GM19395 (cell line): ENCODE measurements at regions not wholly inside any gene's neighbourhood (a gene's known extent, or its start where the extent isn't known, plus 50 kb on each side); places are given as distances from the start of the nearest gene placed in this dataset.

Source experiments
- ATAC-seq: cut with Tn5 transposase; IDR thresholded peaks from one replicate; pipeline ENCODE4 v1.9.1; 2021; ENCODE audit warnings: mild to moderate bottlenecking, moderate library complexity; ENCODE audit not compliant: unreplicated experiment

- ATAC-seq = no peak
Observed at GRCh38 chr7:8932751-8933150, 499.3 kb downstream of the NXPH1 start.

GRCh38 chr7:8937204-8937603 lies 503.8 kb downstream of the NXPH1 start:
- no peak for ATAC-seq

DNA sequence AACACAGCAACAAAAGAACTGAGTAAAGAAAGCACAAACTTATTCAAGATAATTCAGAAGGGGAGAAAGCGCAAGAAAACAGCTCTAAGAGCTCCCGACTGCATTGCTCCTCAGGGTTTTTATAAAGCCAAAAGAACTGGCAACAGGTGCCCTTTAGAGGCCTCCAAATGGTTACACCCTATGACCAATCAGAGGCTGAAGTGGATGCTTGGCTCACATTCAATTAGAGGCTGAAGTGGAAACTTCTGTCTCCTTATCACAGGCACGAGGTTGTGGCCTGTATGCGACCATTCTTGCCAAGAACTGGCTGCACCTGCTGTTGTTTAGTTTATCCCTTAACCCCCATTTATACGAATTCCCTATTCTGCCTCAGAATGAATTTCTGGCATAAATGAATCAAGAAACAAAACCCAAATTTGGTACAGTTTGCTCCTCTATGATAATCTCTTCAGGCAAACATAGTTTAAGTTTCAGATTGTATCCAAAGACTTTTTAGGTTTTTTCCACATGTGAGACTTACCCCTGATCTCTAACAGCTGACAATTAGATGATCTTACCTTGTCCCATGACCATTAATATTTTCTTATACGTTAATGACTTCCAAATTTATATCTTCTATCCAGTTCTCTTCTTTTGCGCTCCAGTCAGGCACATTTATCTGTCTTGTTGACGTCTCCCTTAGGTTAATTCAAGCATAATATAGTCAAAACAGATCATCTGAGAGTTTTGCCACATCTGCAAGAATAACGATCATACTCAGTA lies 504.8 kb downstream of the NXPH1 start:
- ATAC-seq = no peak

GRCh38 chr7:8939446-8939845 lies 506.0 kb downstream of the NXPH1 start:
- ATAC-seq = no peak

DNA sequence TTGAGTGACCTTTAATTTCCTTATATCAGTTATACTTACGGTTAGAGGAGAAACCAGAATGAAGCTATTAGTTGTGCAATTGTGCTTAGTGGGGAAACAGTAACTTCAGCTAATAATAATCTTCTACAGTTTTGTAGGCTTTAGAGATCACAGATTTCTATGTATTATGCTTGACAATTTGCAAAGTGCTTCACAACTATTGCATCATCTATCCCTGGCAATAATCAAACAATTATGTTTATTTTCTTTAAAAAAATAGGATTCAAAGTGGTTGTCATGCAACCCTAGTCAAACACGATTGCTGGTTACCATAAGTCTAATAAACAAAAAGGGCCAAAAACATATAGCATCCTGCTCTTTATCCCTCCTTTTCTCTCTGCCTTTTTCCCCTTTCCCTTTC lies 530.3 kb downstream of the NXPH1 start:
- no peak for ATAC-seq

DNA sequence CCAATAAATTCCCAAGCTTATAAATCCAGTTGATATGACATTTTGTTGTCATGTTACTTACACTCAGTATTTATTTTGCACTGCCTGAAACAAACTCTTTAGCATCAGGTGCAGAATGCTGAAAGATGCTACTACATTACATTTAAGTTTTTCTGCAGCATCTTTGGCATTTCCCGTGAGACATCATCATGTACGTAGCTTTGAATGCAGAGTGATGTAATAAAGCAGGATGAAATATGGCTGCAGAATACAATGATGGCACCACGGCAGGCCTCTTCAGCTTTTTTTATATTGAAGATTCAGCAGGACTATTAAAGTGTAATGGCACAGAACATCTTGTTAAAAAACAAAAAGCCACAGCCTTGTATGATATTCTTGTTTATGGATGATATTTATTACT lies 531.8 kb downstream of the NXPH1 start:
- no peak for ATAC-seq

DNA sequence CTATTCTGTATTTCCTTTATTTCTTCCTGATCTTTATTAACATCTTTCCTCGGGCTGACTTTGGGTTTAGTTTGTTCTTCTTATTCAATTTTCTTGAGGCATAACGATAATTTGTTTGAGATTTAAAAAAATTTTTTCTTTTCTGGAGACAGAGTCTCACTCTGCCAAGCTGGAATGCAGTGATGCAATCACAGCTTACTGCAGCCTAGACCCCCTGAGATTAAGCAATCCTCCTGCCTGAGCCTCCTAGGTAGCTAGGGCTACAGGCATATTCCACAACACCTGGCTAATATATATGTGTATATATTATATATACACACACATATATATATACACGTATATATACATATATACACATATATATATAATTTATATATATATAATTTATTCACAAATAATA lies 540.2 kb downstream of the NXPH1 start:
- no peak for ATAC-seq

GRCh38 chr7:8975681-8976080 lies 542.3 kb downstream of the NXPH1 start:
- ATAC-seq = no peak

- no peak for ATAC-seq
Observed at GRCh38 chr7:8982338-8982992, 549.1 kb downstream of the NXPH1 start.

DNA sequence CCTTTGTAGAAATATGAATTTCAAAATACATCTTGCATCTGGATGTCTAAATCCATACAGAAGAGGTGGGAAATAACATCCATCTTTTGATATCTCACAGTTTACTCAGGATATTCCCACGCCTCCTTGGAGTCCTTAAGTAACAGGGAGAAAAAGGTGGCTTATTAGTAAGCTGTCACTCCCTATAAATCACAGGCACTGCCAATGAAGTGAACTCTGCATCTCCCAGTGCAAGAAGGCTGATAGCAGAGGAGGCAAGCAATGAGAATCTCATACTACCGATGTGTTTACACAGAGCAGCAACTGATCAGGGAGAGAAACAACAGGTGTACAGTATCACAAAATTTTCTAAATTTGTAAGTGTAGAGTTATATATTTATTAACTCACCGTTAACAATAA lies 551.8 kb downstream of the NXPH1 start:
- no peak for ATAC-seq

DNA sequence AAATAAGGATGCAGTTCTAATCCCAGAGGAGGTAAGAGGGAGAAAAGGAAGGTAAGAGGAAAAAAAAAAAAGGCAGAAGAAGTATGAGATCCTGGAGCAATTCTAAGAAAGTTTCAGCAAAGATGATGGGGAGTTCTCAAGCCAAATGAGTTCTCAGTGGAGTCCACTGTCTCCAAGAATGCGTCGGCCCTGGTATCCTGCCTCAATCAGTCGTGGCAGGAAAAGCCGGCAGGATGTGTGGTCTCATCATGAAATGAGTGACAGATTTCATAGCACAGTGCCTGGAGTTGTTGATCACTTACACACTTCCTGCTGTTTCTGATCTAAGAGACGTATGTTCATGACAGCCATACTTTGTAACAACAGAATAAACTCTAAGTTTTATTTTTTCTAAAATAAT lies 554.9 kb downstream of the NXPH1 start:
- no peak for ATAC-seq

DNA sequence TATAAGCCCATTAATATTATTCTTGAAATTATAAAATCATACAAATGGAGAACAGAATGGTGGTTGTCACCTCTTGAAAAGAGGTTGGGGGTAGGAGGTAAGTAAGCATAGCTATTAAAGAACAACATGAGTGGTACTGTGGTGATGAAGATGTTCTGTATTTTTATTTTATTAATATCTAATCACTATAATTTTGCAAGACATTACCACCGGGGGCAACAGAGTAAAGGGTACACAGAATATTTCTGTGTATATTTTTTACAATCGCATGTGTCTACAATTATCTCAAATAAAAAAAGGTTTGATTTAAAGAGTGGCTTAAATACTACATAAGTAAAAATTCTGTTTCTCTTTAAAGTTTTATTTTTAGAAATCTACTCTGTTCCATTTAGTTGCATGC lies 557.8 kb downstream of the NXPH1 start:
- no peak for ATAC-seq

DNA sequence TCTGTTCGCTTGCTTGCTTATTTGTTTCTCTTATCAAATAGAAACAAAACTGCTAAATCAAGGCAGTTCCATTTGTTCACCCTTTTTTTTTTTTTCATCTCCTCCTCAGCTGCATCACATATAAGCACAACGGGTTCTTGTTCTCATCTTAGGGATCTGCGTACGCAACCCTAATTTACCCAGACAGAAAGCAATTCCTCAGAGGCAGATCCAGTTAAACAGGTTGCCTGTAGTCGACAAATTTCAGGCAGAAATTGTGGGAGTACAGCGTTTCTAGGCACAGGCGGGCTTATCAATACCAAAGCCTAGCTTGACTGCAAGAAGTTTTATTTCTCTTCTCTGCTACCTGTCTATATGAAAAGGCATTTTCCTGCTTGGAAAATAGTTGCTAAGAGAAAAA lies 565.4 kb downstream of the NXPH1 start:
- no peak for ATAC-seq

- ATAC-seq = no peak
Observed at GRCh38 chr7:9013940-9014339, 580.5 kb downstream of the NXPH1 start.

DNA sequence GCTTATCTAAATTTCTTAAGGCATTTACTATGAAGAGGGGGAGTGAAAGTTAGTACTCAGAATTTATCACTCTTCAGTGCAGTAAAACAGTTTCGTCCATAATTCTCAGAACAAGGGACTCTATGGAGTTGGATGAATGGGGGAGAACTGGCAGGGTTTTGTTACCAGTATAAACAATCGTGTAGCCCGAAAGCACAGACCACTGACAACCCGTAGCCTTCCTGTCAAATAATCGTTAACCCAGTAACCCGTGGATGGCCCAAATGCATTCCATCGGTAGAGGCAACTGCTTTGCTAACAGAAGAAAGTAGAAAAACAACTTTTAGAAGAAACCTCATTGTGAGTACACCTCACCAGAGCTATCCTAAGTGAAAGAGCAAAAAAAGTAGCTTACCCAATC lies 583.9 kb downstream of the NXPH1 start:
- no peak for ATAC-seq

DNA sequence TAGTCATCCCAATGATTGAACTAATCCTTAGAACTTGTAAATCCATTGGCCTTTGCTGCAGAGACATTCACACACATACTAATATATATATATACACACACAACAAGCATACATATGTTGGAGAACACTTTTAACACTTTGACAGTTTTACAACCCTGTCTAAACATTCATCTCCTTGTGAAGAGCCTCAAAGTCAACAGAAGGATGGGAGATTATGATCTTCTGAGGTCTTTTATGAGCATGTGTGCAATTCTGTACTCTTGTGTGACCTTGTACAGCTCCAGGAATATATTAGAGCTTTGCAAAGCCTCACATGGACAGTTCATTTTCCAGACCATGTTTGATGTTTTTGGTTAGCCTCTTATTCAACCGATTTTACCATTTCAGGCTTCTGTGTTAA lies 589.0 kb downstream of the NXPH1 start:
- no peak for ATAC-seq

DNA sequence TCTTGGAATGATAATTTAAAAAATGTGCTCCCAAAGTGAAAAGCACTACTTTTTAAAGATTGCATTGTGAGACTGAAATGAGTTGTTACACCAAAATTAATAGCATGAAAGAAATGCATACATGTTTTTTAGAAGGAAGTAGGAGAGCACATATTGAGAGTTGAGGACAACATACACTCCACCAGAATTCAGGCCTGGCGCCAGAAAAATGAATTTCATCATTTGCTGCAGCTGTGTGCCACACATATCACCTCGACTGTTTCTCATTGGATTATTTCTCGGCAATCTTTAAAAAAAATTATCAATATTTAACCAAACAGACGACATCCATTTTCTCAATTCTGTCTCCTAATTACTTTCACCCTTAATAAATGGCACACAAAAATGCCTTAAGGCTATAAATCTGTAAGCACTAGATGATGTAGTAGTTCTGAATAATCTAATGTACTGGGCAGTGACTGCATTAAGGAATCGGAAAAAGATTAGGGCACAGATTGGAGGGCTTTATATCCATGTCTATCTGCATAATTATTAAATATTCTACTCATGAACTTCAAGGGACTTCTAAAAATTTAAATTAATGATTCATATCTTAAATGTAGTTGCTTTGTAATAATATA lies 590.4 kb downstream of the NXPH1 start:
- ATAC-seq = no peak

DNA sequence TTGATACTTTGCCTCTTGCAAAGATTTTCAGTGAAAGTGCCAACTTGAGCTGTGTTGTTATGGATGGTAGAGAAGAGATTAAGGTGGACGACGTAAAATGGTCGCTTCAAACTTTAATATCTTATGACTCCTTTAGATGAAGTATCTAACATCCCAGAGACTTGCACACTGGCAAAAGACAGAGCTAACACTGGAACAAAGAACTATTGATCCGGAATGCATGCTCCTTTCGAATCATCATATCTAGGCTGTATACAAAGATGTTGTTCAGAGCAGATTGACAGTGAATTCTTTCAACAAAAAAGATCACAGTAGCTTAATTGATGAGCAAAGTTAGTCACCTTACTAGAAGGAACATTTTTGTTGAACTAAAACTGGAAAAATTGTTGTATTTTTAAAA lies 592.7 kb downstream of the NXPH1 start:
- ATAC-seq = no peak

GRCh38 chr7:9028012-9028411 lies 594.6 kb downstream of the NXPH1 start:
- no peak for ATAC-seq

GRCh38 chr7:9029681-9030530 lies 596.5 kb downstream of the NXPH1 start:
- ATAC-seq = no peak

DNA sequence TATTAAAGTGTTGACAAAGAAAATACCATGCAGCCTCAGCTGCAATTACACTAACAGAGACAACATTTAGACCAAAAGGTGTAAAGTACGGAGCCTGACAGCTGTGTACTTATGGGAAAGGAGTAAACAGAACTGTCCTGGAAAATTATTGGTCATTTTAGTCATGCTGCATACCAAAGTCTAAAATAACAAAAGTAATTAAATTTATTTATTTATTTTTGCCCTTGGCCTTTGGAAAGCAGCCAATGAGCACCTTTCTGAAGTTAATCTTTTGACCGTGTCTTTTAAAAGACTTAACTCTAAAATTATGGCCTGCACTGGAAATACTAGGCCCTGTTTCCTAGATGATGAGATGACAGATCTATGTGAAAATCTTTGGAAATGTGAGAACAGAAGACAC lies 597.6 kb downstream of the NXPH1 start:
- ATAC-seq = no peak
